ENCODE measurements at regions not wholly inside any gene's neighbourhood (a gene's known extent, or its start where the extent isn't known, plus 50 kb on each side); places are given as distances from the start of the nearest gene placed in this dataset.

- no peak overlapping the region for H3K27ac ChIP-seq
- TF ChIP-seq CTCF (conservative IDR thresholded peaks at IDR 0.05): no peak
These were observed 219.7 kb upstream of the PLD5 start for GRCh38 chr1:242743983-242744780.

GRCh38 chr1:242738702-242739645, 214.5 kb upstream of the PLD5 start:
- TF ChIP-seq CTCF (conservative IDR thresholded peaks at IDR 0.05): no peak
- H3K27ac ChIP-seq: no peak overlapping the region

GRCh38 chr1:242736611-242737010, 212.1 kb upstream of the PLD5 start:
- no peak for TF ChIP-seq CTCF (conservative IDR thresholded peaks at IDR 0.05)
- H3K27ac ChIP-seq: no peak overlapping the region

GRCh38 chr1:242735323-242735722, 210.8 kb upstream of the PLD5 start:
- TF ChIP-seq CTCF (conservative IDR thresholded peaks at IDR 0.05): no peak

GRCh38 chr1:242731446-242731845, 206.9 kb upstream of the PLD5 start:
- H3K27ac ChIP-seq: no peak overlapping the region
- no peak for TF ChIP-seq CTCF (conservative IDR thresholded peaks at IDR 0.05)

More at GRCh38 chr1:242735323-242735722, 210.8 kb upstream of the PLD5 start:
- no peak overlapping the region for H3K27ac ChIP-seq

- TF ChIP-seq CTCF (conservative IDR thresholded peaks at IDR 0.05): no peak
These were observed 204.2 kb upstream of the PLD5 start for GRCh38 chr1:242728696-242729095.

GRCh38 chr1:242723044-242723716, 198.7 kb upstream of the PLD5 start:
- no peak overlapping the region for H3K27ac ChIP-seq
- no peak for TF ChIP-seq CTCF (conservative IDR thresholded peaks at IDR 0.05)

More at GRCh38 chr1:242728696-242729095, 204.2 kb upstream of the PLD5 start:
- no peak overlapping the region for H3K27ac ChIP-seq

Data from VCaP (cell line).